Activated T-helper 2 cell treated with anti-CD3 and anti-CD28 coated beads, Interferon-gamma antibody, Interleukin-2, Interleukin-4, amounts not matched to agents 10 μg/mL and 5 μg/mL and 100 μg/mL, durations not matched to agents 14 hours and 24 hours and 36 hours (primary cell): ENCODE measurements at regions not wholly inside any gene's neighbourhood (a gene's known extent, or its start where the extent isn't known, plus 50 kb on each side); places are given as distances from the start of the nearest gene placed in this dataset.
"Not testable (repeated sequence)": the region's sequence is repeated elsewhere in the genome, so short reads cannot be mapped to it uniquely, and the experiment has no call there.

ENCODE experiments used
- DNase-seq: peaks from one replicate; pipeline ENCODE4 v3.0.0; 2021; ENCODE audit warnings: low spot score
- H3K27ac Mint-ChIP-seq: one replicate; pipeline ENCODE4 v1.8.0; 2021; ENCODE audit warnings: mixed read lengths
- H3K27me3 Mint-ChIP-seq: one replicate; pipeline ENCODE4 v1.8.0; 2021; ENCODE audit warnings: low read depth, mixed read lengths
- H3K36me3 Mint-ChIP-seq: one replicate; pipeline ENCODE4 v1.8.0; 2021; ENCODE audit warnings: low read depth, mixed read lengths
- H3K4me1 Mint-ChIP-seq: one replicate; pipeline ENCODE4 v1.8.0; 2021; ENCODE audit warnings: low read depth, mixed read lengths
- H3K4me3 Mint-ChIP-seq: one replicate; pipeline ENCODE4 v1.8.0; 2021; ENCODE audit warnings: low read depth, mild to moderate bottlenecking, moderate library complexity, mixed read lengths
- H3K9me3 Mint-ChIP-seq: one replicate; pipeline ENCODE4 v1.8.0; 2021; ENCODE audit warnings: mixed read lengths
- intact Hi-C: fragments of 100-400 bp; cut with micrococcal nuclease; formaldehyde crosslinking; loops from one replicate; pipeline ENCODE4 v1.15.1; 2023

DNA sequence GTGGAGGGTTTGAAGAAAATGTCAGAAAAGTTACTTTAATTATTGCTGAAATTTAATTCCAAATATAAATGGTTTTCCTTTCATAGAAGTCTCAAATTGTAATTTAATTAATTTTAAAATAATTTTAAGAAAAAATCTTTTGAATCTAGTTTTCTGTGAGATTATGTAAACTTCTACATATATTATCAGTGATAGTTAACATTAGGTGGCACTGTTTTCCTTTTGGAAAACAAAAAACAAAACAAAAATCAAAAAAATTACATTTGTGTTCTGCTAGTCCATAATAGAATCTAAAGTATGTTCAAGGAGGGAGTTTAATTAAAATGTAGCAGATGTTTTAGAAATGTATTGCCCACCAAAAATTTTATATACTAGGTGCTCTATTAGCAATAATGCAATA lies 1456.7 kb downstream of the REEP3 start:
- intact Hi-C loops = no loop called here
- Mint-ChIP-seq H3K27me3 (no peaks in the 10 kb centered on the region), H3K9me3 (peaks cover 3% of the 10 kb centered on the region), H3K36me3 (no peaks in the 10 kb centered on the region), H3K4me3 (no peak overlapping the region), H3K27ac (no peak overlapping the region), H3K4me1 (no peaks in the 10 kb centered on the region)
- no peak for DNase-seq

DNA sequence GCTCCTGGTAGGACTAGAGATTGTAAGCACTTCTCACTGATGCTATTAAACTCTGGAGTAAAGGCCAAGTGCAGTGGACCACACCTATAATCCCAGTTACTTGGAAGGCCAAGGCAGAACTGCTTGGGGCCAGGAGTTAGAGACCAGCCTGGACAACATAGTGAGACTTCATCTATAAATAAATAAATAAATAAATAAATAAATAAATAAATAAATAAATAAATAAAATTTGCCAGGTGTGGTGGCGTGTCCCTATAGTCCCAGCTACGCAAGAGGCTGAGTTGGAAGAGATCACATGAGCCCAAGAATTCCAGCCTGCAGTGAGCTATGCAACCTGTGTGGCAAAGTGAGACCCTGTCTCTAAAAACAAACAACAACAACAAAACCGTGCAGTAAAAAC lies 1475.7 kb downstream of the REEP3 start:
- no peak overlapping the region for H3K4me3 Mint-ChIP-seq
- H3K27me3 Mint-ChIP-seq = no peaks in the 10 kb centered on the region
- H3K36me3 Mint-ChIP-seq = no peaks in the 10 kb centered on the region
- intact Hi-C loops = no loop called here
- H3K27ac Mint-ChIP-seq = no peak overlapping the region
- no peaks in the 10 kb centered on the region for H3K4me1 Mint-ChIP-seq
- no peak for DNase-seq
- H3K9me3 Mint-ChIP-seq = peaks cover 24% of the 10 kb centered on the region

DNA sequence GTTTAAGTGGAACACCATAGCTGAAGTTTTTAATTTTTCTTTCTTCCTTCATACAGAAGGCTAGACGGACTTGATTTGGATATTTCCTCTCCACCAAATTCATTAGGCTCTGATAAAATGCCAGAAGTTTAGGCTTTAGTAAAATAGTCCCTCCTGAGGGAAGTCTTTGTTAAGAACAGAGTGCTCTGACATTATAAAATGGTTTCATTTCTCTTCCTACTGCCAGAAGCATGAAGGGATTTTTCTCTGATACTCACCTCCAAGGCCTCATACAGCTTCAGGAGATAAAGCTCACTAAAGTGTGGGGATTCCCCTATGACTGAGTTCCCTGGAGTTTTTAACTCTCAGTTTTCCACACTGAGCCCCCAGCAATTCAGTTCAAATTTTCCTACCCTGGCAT lies 1489.6 kb downstream of the REEP3 start:
- no peaks in the 10 kb centered on the region for H3K27me3 Mint-ChIP-seq
- H3K27ac Mint-ChIP-seq = no peak overlapping the region
- no peaks in the 10 kb centered on the region for H3K36me3 Mint-ChIP-seq
- H3K4me3 Mint-ChIP-seq = no peak overlapping the region
- peaks cover 13% of the 10 kb centered on the region for H3K9me3 Mint-ChIP-seq
- intact Hi-C loops = no loop called here
- DNase-seq = no peak
- no peaks in the 10 kb centered on the region for H3K4me1 Mint-ChIP-seq

GRCh38 chr10:65017523-65017922 lies 1496.3 kb downstream of the REEP3 start:
- H3K27ac Mint-ChIP-seq = no peak overlapping the region
- intact Hi-C loops = no loop called here
- H3K27me3 Mint-ChIP-seq = no peaks in the 10 kb centered on the region
- DNase-seq = no peak
- H3K4me3 Mint-ChIP-seq = no peak overlapping the region
- no peaks in the 10 kb centered on the region for H3K4me1 Mint-ChIP-seq
- no peaks in the 10 kb centered on the region for H3K36me3 Mint-ChIP-seq
- H3K9me3 Mint-ChIP-seq = peaks cover 24% of the 10 kb centered on the region

GRCh38 chr10:65024886-65025285 lies 1503.7 kb downstream of the REEP3 start:
- no peak overlapping the region for H3K4me3 Mint-ChIP-seq
- no peaks in the 10 kb centered on the region for H3K4me1 Mint-ChIP-seq
- intact Hi-C loops = no loop called here
- H3K36me3 Mint-ChIP-seq = no peaks in the 10 kb centered on the region
- H3K9me3 Mint-ChIP-seq = peaks cover 40% of the 10 kb centered on the region
- H3K27me3 Mint-ChIP-seq = no peaks in the 10 kb centered on the region
- DNase-seq = no peak
- no peak overlapping the region for H3K27ac Mint-ChIP-seq

DNA sequence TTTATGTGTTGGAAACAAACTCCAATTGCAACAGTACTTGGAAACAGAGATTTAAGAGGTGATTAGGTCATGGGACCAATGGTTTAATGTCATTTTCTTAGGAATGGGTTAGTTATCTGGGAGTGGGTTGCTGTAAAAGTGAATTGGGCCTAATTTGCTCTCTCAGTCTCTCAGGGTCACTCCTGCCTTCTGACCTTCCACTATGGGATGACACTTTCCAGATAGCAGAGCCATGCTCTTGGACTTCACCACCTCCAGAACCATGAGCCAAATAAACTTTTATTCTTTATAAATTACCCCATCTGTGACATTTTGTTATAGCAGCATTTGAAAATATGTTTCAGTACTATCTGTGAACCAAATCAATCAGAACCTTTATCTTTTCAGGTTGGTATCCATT lies 1509.1 kb downstream of the REEP3 start:
- H3K4me3 Mint-ChIP-seq = no peak overlapping the region
- H3K27me3 Mint-ChIP-seq = no peaks in the 10 kb centered on the region
- no peaks in the 10 kb centered on the region for H3K4me1 Mint-ChIP-seq
- no peaks in the 10 kb centered on the region for H3K36me3 Mint-ChIP-seq
- peaks cover 28% of the 10 kb centered on the region for H3K9me3 Mint-ChIP-seq
- no peak overlapping the region for H3K27ac Mint-ChIP-seq
- DNase-seq = no peak
- intact Hi-C loops = no loop called here

DNA sequence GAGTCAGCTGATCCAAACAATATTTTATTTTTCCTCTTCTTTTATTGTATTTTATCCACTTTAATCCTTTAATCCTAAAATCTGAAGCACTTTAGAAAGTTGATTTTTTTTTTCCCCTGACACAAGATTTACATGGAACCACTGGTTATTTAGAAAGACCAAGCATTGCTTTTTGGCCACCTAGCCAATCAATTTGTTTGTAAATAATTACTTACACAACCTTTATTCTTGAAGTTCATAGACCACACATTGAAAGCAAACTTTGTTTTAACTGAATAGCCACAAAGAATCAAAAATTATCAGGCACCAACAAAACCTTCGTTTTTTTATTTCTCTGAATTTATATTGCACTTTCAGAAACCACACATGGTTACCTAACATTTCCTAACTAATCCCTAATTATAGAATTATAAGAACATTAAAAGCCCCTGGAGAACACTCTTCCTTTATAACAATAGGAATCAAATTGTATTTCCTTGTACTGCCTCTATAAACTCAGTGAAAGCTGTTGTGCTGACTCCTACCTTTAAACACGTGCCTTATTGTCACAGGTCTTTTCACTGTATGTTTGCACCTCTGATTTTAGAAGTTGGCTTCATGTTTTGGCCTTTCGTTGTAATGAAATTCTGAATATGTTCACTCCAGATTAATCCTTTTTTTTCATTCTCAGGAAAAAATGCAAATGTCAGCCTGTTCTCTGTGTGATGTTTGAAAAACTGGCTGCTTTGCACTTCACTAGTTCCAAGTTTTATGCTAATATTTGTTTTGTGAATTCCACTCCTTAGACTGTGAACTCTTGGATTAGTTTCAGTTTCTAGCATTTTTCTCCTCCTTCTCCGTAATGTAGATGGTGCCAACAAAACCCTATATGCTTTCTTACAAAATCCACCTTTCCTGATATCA lies 1511.9 kb downstream of the REEP3 start:
- no peak overlapping the region for H3K27ac Mint-ChIP-seq

GRCh38 chr10:65033957-65034356 lies 1512.8 kb downstream of the REEP3 start:
- Mint-ChIP-seq H3K27ac (no peak overlapping the region), H3K27me3 (no peaks in the 10 kb centered on the region), H3K36me3 (no peaks in the 10 kb centered on the region), H3K9me3 (peaks cover 27% of the 10 kb centered on the region), H3K4me3 (no peak overlapping the region), H3K4me1 (no peaks in the 10 kb centered on the region)
- intact Hi-C loops = no loop called here
- DNase-seq = no peak

More for the DNA sequence above, 1511.9 kb downstream of the REEP3 start:
- intact Hi-C loops = no loop called here
- no peaks in the 10 kb centered on the region for H3K27me3 Mint-ChIP-seq
- DNase-seq = no peak
- no peaks in the 10 kb centered on the region for H3K36me3 Mint-ChIP-seq
- no peaks in the 10 kb centered on the region for H3K4me1 Mint-ChIP-seq
- H3K4me3 Mint-ChIP-seq = no peak overlapping the region
- H3K9me3 Mint-ChIP-seq = peaks cover 31% of the 10 kb centered on the region

GRCh38 chr10:65040796-65041195 lies 1519.6 kb downstream of the REEP3 start:
- no peak for DNase-seq
- Mint-ChIP-seq H3K36me3 (no peaks in the 10 kb centered on the region), H3K4me3 (no peak overlapping the region), H3K27ac (no peak overlapping the region), H3K9me3 (peaks cover 15% of the 10 kb centered on the region), H3K4me1 (no peaks in the 10 kb centered on the region), H3K27me3 (no peaks in the 10 kb centered on the region)
- intact Hi-C loops = no loop called here

- no peak for DNase-seq
- Mint-ChIP-seq H3K9me3 (peaks cover 14% of the 10 kb centered on the region), H3K36me3 (no peaks in the 10 kb centered on the region), H3K27me3 (no peaks in the 10 kb centered on the region), H3K4me1 (no peaks in the 10 kb centered on the region), H3K27ac (no peak overlapping the region), H3K4me3 (no peak overlapping the region)
- intact Hi-C loops = no loop called here
Measured at GRCh38 chr10:65041307-65041706, 1520.1 kb downstream of the REEP3 start.

- no peaks in the 10 kb centered on the region for H3K27me3 Mint-ChIP-seq
- intact Hi-C loops = no loop called here
- H3K36me3 Mint-ChIP-seq = no peaks in the 10 kb centered on the region
- no peak overlapping the region for H3K4me3 Mint-ChIP-seq
- H3K9me3 Mint-ChIP-seq = peaks cover 14% of the 10 kb centered on the region
- H3K27ac Mint-ChIP-seq = no peak overlapping the region
- DNase-seq = no peak
- no peaks in the 10 kb centered on the region for H3K4me1 Mint-ChIP-seq
Measured at GRCh38 chr10:65042496-65042895, 1521.3 kb downstream of the REEP3 start.

DNA sequence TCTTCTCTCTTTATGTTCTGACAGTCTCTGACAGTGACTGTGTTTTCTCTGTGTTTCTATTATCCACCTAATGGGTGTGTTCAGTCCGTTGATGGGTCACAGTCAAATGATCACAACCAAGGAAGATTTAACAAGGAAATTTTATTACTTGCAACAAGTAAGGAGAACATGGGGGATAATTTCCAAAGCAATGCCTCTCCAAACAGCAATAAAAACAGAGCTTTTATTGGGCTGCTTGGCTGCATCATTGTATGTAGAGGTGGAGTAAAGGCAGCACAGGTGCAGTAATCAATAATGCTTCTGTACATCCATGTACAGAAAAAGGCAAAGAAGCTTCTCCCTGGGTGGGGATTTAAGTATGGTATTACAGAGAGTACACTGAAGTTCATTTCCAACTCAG lies 1525.6 kb downstream of the REEP3 start:
- H3K36me3 Mint-ChIP-seq = no peaks in the 10 kb centered on the region
- intact Hi-C loops = no loop called here
- no peaks in the 10 kb centered on the region for H3K27me3 Mint-ChIP-seq
- no peak for DNase-seq
- no peak overlapping the region for H3K27ac Mint-ChIP-seq
- H3K4me3 Mint-ChIP-seq = no peak overlapping the region
- H3K4me1 Mint-ChIP-seq = no peaks in the 10 kb centered on the region
- H3K9me3 Mint-ChIP-seq = peaks cover 15% of the 10 kb centered on the region

DNA sequence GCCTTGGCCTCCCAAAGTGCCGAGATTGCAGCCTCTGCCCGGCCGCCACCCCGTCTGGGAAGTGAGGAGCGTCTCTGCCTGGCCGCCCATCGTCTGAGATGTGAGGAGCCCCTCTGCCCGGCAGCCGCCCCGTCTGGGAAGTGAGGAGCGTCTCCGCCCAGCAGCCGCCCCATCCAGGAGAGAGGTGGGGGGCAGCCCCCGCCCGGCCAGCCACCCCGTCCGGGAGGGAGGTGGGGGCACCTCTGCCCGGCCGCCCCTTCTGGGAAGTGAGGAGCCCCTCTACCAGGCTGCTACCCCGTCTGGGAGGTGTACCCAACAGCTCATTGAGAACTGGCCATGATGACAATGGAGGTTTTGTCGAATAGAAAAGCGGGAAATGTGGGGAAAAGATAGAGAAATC lies 1530.9 kb downstream of the REEP3 start:
- H3K36me3 Mint-ChIP-seq, H3K27me3 Mint-ChIP-seq, H3K4me1 Mint-ChIP-seq, H3K4me3 Mint-ChIP-seq, H3K27ac Mint-ChIP-seq, intact Hi-C loops, DNase-seq: not testable (repeated sequence)
- H3K9me3 Mint-ChIP-seq = peaks cover 17% of the 10 kb centered on the region
